GM12872 (cell line): ENCODE measurements at regions not wholly inside any gene's neighbourhood (a gene's known extent, or its start where the extent isn't known, plus 50 kb on each side); places are given as distances from the start of the nearest gene placed in this dataset.

ENCODE experiments used
- TF ChIP-seq, protein P1 (sequence below): IDR thresholded peaks from 3 replicates; pipeline ENCODE4 v1.5.1; 2011; ENCODE audit warnings: low read depth, mild to moderate bottlenecking, low read length, moderate library complexity; ENCODE audit not compliant: insufficient read depth

DNA sequence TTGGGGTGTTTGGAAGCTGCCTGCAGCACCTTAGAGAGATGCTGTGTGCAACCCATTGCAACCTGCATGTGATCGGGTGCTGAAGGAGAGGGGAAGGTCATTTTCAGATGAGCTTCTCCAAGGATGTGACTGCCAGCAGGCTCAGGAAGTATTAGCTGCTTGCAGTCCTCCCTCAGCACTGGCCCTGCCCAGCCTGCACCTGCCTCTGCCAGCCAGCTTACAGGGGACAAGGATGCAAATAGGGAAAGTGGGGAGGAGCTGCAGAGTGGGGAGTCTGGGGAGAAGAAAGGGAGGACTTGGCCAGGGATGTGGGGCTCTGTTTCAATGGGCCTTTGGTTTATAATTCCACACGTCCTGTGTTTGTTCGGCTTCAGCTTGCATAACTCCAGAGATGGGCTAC, 254.5 kb downstream of the RRAGC start:
- TF ChIP-seq, protein P1, sequence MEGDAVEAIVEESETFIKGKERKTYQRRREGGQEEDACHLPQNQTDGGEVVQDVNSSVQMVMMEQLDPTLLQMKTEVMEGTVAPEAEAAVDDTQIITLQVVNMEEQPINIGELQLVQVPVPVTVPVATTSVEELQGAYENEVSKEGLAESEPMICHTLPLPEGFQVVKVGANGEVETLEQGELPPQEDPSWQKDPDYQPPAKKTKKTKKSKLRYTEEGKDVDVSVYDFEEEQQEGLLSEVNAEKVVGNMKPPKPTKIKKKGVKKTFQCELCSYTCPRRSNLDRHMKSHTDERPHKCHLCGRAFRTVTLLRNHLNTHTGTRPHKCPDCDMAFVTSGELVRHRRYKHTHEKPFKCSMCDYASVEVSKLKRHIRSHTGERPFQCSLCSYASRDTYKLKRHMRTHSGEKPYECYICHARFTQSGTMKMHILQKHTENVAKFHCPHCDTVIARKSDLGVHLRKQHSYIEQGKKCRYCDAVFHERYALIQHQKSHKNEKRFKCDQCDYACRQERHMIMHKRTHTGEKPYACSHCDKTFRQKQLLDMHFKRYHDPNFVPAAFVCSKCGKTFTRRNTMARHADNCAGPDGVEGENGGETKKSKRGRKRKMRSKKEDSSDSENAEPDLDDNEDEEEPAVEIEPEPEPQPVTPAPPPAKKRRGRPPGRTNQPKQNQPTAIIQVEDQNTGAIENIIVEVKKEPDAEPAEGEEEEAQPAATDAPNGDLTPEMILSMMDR = no peak

DNA sequence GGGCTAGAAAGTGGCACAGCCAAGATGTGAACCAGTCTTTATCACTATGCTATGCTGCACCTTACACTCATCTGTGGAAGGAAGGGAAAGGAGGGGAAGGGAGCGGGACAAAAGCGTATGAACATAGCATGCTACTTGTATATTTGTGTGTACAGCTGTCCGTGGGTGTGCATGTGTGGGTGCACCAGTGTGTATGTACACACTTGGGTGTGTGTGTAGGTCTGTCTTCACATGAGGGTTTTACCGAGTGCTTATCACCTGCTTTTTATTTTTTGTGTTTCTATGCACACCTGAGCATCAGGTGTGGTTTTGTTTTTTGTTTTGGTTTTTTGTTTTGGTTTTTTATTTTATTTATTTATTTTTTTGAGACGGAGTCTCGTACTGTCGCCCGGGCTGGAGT, 255.7 kb downstream of the RRAGC start:
- TF ChIP-seq, protein P1 = no peak

DNA sequence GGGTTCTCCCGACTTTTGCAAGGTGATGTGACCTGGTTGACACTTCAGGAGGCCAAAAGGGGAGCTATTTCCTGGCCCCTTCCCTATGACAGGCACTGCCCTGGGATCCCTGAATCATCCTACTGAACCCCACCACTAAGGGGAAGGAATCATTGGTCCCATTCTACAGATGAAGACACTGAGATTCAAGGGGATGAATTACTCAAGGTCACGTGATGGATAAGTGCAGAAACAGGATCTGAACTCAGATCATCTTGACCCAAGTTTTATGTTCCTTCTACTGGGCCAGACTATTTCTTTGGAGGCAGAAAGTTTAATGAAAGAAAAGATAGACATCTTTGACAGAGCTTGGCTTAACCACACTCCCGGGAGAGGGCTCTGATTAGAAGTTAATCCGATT, 258.7 kb downstream of the RRAGC start:
- TF ChIP-seq, protein P1 = no peak

DNA sequence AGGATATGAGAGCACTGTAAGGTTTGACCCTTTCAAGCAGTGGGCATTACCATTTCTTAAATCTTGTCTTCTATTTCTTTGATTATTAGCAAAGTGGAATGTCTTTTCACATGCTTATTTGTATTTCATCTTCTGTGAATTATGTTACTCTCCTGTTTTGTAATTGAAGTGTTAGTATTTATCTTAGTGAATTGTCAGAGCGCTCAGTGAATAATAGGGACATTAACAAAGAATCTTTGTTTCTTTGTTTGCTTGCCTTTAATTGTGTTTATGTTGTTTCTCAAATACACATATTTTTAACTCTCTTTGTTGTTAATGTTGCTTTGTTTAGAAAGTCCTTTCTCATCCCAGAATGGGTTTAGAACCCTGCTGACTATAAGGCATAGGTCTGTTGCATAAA, 259.3 kb downstream of the RRAGC start:
- TF ChIP-seq, protein P1 = no peak

DNA sequence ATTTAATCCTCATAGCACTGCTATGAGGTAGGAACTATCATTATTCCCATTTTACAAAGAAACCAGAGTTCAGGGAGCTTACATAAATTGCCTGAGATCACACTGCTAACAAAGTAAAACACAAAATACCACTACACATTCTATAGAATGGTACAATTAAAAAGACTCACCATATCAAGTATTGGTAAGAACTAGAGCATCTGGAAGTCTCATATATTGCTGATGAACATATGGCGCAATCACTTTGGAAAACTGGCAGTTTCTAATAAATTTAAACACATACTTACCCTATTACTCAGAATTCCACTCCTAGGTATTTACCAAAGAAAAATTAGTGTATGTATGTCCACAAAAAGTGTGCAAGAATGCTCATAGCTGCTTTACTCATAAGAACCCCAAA, 261.5 kb downstream of the RRAGC start:
- TF ChIP-seq, protein P1 = no peak

DNA sequence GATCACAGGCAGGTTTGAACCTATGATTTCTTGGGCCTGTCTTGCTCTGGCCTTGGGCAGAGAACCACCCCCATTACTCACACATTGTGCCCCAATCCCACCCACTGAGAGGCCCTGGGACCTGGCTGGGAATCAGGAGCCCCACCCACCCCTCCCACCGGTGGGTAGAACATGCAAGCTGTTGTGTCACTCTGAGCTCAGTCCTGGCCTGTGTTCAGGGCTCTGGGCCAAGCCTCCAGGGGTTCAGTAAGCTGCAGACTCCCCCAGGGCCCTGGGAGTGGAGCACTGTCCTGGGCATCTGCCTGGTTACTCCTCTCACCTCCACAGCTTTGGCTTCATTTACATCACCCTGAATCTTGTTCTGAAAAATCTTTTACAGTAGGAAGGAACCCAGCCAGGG, 270.5 kb downstream of the RRAGC start:
- TF ChIP-seq, protein P1 = no peak

DNA sequence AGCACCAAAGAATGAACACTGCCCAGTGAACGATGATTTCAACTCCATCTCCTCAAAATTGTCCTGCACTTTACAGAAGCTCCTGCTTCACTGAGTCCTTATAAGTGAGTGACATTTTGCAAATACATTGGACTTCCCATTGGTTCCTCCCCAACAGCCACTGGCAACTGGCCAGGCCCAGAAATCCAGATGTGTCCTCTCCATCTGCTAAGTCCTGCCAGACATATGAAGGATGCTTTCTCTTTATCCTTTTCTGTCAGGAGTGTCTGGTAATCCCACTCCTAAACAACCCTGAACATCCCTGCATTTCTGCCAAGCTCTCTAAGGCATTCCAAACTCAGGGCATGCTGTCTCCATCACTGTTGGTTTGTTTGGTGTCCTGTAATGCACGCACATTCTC, 271.8 kb downstream of the RRAGC start:
- TF ChIP-seq, protein P1 = no peak
